ENCODE measurements at regions not wholly inside any gene's neighbourhood (a gene's known extent, or its start where the extent isn't known, plus 50 kb on each side); places are given as distances from the start of the nearest gene placed in this dataset.

GRCh38 chr11:70568035-70568813 is 169.9 kb downstream of the CTTN start:
- H3K4me3 ChIP-seq (ENCODE audit: low read length), result no peak overlapping the region
- no peaks in the 10 kb centered on the region for H3K9me3 ChIP-seq (ENCODE audit: control insufficient read depth, low read length)
- no peaks in the 10 kb centered on the region for H3K36me3 ChIP-seq (ENCODE audit: control insufficient read depth, insufficient read depth, low read length)
- H3K9ac ChIP-seq (ENCODE audit: low read length), result peak overlapping the region; percentile 10
- no peaks in the 10 kb centered on the region for H3K27me3 ChIP-seq (ENCODE audit: control insufficient read depth, insufficient read depth, low read length)
- H3K4me1 ChIP-seq (ENCODE audit: control insufficient read depth, insufficient read depth, low read length), result peaks cover 4% of the 10 kb centered on the region

GRCh38 chr11:70568814-70569617 is 170.7 kb downstream of the CTTN start:
- H3K4me3 ChIP-seq (ENCODE audit: low read length), result no peak overlapping the region
- no peaks in the 10 kb centered on the region for H3K9me3 ChIP-seq (ENCODE audit: control insufficient read depth, low read length)
- H3K4me1 ChIP-seq (ENCODE audit: control insufficient read depth, insufficient read depth, low read length), result peaks cover 4% of the 10 kb centered on the region
- no peaks in the 10 kb centered on the region for H3K36me3 ChIP-seq (ENCODE audit: control insufficient read depth, insufficient read depth, low read length)
- H3K27me3 ChIP-seq (ENCODE audit: control insufficient read depth, insufficient read depth, low read length), result no peaks in the 10 kb centered on the region
- no peak overlapping the region for H3K9ac ChIP-seq (ENCODE audit: low read length)

- H3K4me3 ChIP-seq (ENCODE audit: low read length), result no peak overlapping the region
Measured at GRCh38 chr11:70569618-70569890, 171.2 kb downstream of the CTTN start.

GRCh38 chr11:70569996-70570692 is 171.8 kb downstream of the CTTN start:
- H3K4me1 ChIP-seq (ENCODE audit: control insufficient read depth, insufficient read depth, low read length), result peaks cover 4% of the 10 kb centered on the region

More at GRCh38 chr11:70569618-70569890, 171.2 kb downstream of the CTTN start:
- H3K9ac ChIP-seq (ENCODE audit: low read length), result no peak overlapping the region
- no peaks in the 10 kb centered on the region for H3K27me3 ChIP-seq (ENCODE audit: control insufficient read depth, insufficient read depth, low read length)
- peaks cover 4% of the 10 kb centered on the region for H3K4me1 ChIP-seq (ENCODE audit: control insufficient read depth, insufficient read depth, low read length)
- H3K9me3 ChIP-seq (ENCODE audit: control insufficient read depth, low read length), result no peaks in the 10 kb centered on the region
- H3K36me3 ChIP-seq (ENCODE audit: control insufficient read depth, insufficient read depth, low read length), result no peaks in the 10 kb centered on the region

DNA sequence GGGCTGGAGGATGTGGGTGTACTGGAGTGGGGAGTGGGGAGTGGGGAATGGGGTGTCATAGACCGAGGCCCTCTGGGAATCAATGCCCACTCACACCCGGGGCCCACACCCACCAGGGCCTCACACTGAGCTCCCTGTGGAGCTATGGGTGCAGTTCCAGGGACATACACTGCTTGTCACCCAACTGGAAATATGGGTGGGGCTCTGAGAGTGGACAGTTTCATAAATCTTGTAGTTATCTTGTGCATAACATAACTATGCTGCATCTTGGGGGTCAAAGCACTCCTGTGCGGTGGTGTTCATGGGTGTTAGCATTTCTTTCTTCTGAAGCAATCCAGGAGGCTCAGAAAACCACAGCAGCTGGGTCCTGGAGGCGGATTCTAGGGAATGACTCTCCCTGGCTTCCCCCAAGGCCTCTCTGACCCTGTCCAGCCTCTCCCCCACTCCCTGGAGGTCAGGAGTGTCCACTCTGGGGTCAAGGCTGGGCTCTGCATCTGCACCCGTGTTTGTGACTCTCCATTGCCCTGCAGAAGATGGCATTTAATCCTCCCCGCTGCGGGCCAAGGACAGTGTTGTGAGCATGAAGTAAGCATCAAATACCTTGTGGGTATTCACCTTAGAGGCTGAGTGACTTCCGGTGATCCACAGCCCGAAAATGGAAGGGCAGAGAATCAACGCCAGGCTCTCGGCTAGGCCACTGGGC is 172.5 kb downstream of the CTTN start:
- H3K9ac ChIP-seq (ENCODE audit: low read length), result no peak overlapping the region
- no peaks in the 10 kb centered on the region for H3K36me3 ChIP-seq (ENCODE audit: control insufficient read depth, insufficient read depth, low read length)
- H3K4me1 ChIP-seq (ENCODE audit: control insufficient read depth, insufficient read depth, low read length), result peaks cover 4% of the 10 kb centered on the region
- no peaks in the 10 kb centered on the region for H3K9me3 ChIP-seq (ENCODE audit: control insufficient read depth, low read length)
- H3K4me3 ChIP-seq (ENCODE audit: low read length), result no peak overlapping the region
- H3K27me3 ChIP-seq (ENCODE audit: control insufficient read depth, insufficient read depth, low read length), result no peaks in the 10 kb centered on the region

More at GRCh38 chr11:70569996-70570692, 171.8 kb downstream of the CTTN start:
- no peak overlapping the region for H3K4me3 ChIP-seq (ENCODE audit: low read length)
- no peaks in the 10 kb centered on the region for H3K9me3 ChIP-seq (ENCODE audit: control insufficient read depth, low read length)
- H3K9ac ChIP-seq (ENCODE audit: low read length), result no peak overlapping the region
- H3K36me3 ChIP-seq (ENCODE audit: control insufficient read depth, insufficient read depth, low read length), result no peaks in the 10 kb centered on the region
- no peaks in the 10 kb centered on the region for H3K27me3 ChIP-seq (ENCODE audit: control insufficient read depth, insufficient read depth, low read length)

DNA sequence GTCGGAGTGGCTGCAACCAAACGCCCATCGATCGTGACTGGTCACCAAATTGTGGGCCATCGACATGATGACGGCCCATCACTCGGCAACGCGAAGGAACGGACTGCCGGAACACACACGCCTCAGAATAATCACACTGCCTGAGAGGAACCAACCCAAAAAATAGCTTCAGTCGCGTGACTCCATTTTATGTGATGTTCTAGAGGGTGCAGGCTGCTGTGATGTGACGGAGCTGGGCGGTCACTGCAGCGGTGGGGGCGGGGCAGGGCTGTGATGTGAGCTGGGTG is 174.6 kb downstream of the CTTN start:
- H3K9me3 ChIP-seq (ENCODE audit: control insufficient read depth, low read length), result no peaks in the 10 kb centered on the region
- no peak overlapping the region for H3K9ac ChIP-seq (ENCODE audit: low read length)
- H3K4me1 ChIP-seq (ENCODE audit: control insufficient read depth, insufficient read depth, low read length), result peaks cover 4% of the 10 kb centered on the region
- H3K4me3 ChIP-seq (ENCODE audit: low read length), result no peak overlapping the region
- no peaks in the 10 kb centered on the region for H3K27me3 ChIP-seq (ENCODE audit: control insufficient read depth, insufficient read depth, low read length)
- no peaks in the 10 kb centered on the region for H3K36me3 ChIP-seq (ENCODE audit: control insufficient read depth, insufficient read depth, low read length)

GRCh38 chr11:70573701-70574151 is 175.4 kb downstream of the CTTN start:
- H3K36me3 ChIP-seq (ENCODE audit: control insufficient read depth, insufficient read depth, low read length), result no peaks in the 10 kb centered on the region
- no peak overlapping the region for H3K4me3 ChIP-seq (ENCODE audit: low read length)
- H3K4me1 ChIP-seq (ENCODE audit: control insufficient read depth, insufficient read depth, low read length), result peaks cover 3% of the 10 kb centered on the region
- H3K27me3 ChIP-seq (ENCODE audit: control insufficient read depth, insufficient read depth, low read length), result no peaks in the 10 kb centered on the region
- H3K9me3 ChIP-seq (ENCODE audit: control insufficient read depth, low read length), result no peaks in the 10 kb centered on the region
- no peak overlapping the region for H3K9ac ChIP-seq (ENCODE audit: low read length)

DNA sequence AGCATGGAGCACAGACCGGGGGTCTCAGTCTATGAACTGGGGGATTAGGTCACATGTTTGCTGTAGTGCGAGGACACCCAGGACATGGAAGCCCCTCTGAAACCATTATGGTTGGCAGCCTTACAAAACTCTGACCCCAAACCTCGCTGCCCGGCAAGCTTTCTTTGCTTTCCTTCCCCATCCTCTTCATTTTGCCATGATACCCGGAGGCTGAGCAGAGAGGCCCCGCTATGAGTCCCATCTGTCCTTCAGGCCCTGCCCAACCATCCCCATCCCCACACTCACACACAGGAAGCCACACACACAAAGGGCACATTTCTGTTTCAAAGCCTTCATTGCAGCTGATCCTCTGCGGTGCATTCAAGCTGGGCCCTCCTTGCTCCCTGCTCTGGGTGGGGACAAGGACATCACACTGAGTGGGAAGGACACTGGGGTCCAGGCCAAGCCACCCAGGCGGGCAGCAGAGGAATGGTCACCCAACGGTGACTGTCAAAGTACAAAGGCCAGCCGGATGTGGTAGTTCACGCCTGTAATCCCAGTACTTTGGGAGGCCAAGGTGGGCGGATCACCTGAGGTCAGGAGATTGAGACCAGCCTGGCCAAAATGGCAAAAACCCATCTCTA is 176.5 kb downstream of the CTTN start:
- no peaks in the 10 kb centered on the region for H3K36me3 ChIP-seq (ENCODE audit: control insufficient read depth, insufficient read depth, low read length)
- H3K4me1 ChIP-seq (ENCODE audit: control insufficient read depth, insufficient read depth, low read length), result no peaks in the 10 kb centered on the region
- no peaks in the 10 kb centered on the region for H3K27me3 ChIP-seq (ENCODE audit: control insufficient read depth, insufficient read depth, low read length)
- no peaks in the 10 kb centered on the region for H3K9me3 ChIP-seq (ENCODE audit: control insufficient read depth, low read length)
- no peak overlapping the region for H3K4me3 ChIP-seq (ENCODE audit: low read length)
- H3K9ac ChIP-seq (ENCODE audit: low read length), result no peak overlapping the region

- Histone ChIP-seq H3K4me3 (ENCODE audit: low read length) (no peak overlapping the region), H3K27me3 (ENCODE audit: control insufficient read depth, insufficient read depth, low read length) (no peaks in the 10 kb centered on the region), H3K4me1 (ENCODE audit: control insufficient read depth, insufficient read depth, low read length) (no peaks in the 10 kb centered on the region), H3K9me3 (ENCODE audit: control insufficient read depth, low read length) (no peaks in the 10 kb centered on the region), H3K36me3 (ENCODE audit: control insufficient read depth, insufficient read depth, low read length) (no peaks in the 10 kb centered on the region), H3K9ac (ENCODE audit: low read length) (no peak overlapping the region)
Measured at GRCh38 chr11:70575396-70576060, 177.2 kb downstream of the CTTN start.

- no peaks in the 10 kb centered on the region for H3K9me3 ChIP-seq (ENCODE audit: control insufficient read depth, low read length)
- H3K27me3 ChIP-seq (ENCODE audit: control insufficient read depth, insufficient read depth, low read length), result no peaks in the 10 kb centered on the region
- no peak overlapping the region for H3K9ac ChIP-seq (ENCODE audit: low read length)
- H3K4me1 ChIP-seq (ENCODE audit: control insufficient read depth, insufficient read depth, low read length), result no peaks in the 10 kb centered on the region
- H3K36me3 ChIP-seq (ENCODE audit: control insufficient read depth, insufficient read depth, low read length), result no peaks in the 10 kb centered on the region
- no peak overlapping the region for H3K4me3 ChIP-seq (ENCODE audit: low read length)
Measured at GRCh38 chr11:70577258-70577603, 178.9 kb downstream of the CTTN start.

DNA sequence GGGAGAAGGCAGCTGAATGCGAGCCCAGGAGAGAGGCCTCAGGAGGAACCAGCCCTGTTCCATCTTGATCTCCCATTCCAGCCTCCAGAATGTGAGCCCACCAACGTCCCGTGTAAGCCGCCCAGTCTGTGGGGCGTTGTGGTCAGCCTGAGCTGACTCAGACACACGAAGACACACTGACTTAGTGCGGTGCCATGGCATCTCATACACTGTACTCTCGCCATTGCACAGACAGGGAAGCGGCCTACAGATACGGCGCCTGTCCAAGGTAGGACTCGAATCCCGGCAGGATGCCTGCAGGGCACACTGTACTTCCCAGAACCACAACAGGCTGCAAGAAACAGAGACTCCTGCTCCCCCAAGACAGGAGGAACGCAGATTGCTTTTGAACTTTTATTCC is 179.6 kb downstream of the CTTN start:
- H3K9ac ChIP-seq (ENCODE audit: low read length), result no peak overlapping the region
- H3K9me3 ChIP-seq (ENCODE audit: control insufficient read depth, low read length), result no peaks in the 10 kb centered on the region
- H3K4me3 ChIP-seq (ENCODE audit: low read length), result no peak overlapping the region
- H3K4me1 ChIP-seq (ENCODE audit: control insufficient read depth, insufficient read depth, low read length), result no peaks in the 10 kb centered on the region
- H3K36me3 ChIP-seq (ENCODE audit: control insufficient read depth, insufficient read depth, low read length), result no peaks in the 10 kb centered on the region
- H3K27me3 ChIP-seq (ENCODE audit: control insufficient read depth, insufficient read depth, low read length), result no peaks in the 10 kb centered on the region

Data from mucosa of stomach (tissue), 1 donor.